ENCODE measurements at regions not wholly inside any gene's neighbourhood (a gene's known extent, or its start where the extent isn't known, plus 50 kb on each side); places are given as distances from the start of the nearest gene placed in this dataset.

DNA sequence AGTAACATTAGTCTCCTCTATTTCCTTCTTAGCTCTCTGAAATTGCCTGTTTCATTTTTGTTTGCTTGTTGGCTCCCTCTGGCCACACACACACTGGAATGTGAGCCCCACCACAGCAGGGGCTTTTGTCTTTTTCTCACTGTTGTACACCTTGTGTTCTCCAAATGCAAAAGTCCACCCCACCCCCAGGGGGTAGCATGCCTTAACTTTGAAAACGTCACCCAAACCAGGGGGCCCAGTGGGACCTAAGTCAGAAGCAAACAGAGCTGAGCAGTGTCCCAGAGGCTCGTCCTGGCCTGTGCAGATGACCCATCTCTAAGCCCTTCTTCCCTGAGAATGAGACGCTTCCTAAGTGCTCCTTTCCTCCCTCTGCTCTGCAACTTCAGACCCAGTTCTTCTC, 614.1 kb downstream of the UQCRFS1 start:
- TF ChIP-seq YY1 (IDR thresholded peaks at IDR 0.05; ENCODE audit: insufficient read depth, insufficient read length) (no peak), ZNF274 (IDR thresholded peaks at IDR 0.05; ENCODE audit: low read depth, low read length) (no peak), SUZ12 (IDR thresholded peaks at IDR 0.05; ENCODE audit: extremely low read depth, insufficient read depth, insufficient read length) (no peak)

Measured in NT2/D1 (cell line).